ENCODE measurements at regions not wholly inside any gene's neighbourhood (a gene's known extent, or its start where the extent isn't known, plus 50 kb on each side); places are given as distances from the start of the nearest gene placed in this dataset.
"Not testable (repeated sequence)": the region's sequence is repeated elsewhere in the genome, so short reads cannot be mapped to it uniquely, and the experiment has no call there.

GRCh38 chr6:80637312-80637711 is 530.8 kb downstream of the BCKDHB start:
- H3K4me3 ChIP-seq = no peak overlapping the region
- no peak overlapping the region for H3K27ac ChIP-seq

DNA sequence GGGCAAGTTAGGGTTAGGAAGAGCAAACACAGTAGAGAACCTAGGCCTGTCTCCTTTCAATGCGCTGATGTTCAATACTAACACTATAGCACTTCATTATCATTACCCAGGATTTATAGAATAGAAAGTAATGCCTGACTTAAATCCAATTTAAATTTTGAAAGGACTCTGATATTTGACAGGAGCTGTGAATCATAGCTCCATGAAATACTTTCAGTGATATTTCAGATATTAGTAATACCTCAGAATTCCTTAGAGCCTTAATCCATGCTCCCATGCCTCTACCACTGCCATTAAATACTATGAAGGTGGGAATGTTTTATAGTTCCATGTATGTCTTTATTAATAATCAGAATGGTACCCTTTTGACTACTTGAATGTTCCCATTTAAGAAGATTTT is 530.2 kb downstream of the BCKDHB start:
- no peak overlapping the region for H3K4me3 ChIP-seq
- H3K27ac ChIP-seq = no peak overlapping the region

GRCh38 chr6:80633412-80633811 is 526.9 kb downstream of the BCKDHB start:
- H3K4me3 ChIP-seq = no peak overlapping the region
- H3K27ac ChIP-seq = no peak overlapping the region

- no peak overlapping the region for H3K27ac ChIP-seq
- H3K4me3 ChIP-seq = no peak overlapping the region
These were observed 518.9 kb downstream of the BCKDHB start for GRCh38 chr6:80625405-80625804.

DNA sequence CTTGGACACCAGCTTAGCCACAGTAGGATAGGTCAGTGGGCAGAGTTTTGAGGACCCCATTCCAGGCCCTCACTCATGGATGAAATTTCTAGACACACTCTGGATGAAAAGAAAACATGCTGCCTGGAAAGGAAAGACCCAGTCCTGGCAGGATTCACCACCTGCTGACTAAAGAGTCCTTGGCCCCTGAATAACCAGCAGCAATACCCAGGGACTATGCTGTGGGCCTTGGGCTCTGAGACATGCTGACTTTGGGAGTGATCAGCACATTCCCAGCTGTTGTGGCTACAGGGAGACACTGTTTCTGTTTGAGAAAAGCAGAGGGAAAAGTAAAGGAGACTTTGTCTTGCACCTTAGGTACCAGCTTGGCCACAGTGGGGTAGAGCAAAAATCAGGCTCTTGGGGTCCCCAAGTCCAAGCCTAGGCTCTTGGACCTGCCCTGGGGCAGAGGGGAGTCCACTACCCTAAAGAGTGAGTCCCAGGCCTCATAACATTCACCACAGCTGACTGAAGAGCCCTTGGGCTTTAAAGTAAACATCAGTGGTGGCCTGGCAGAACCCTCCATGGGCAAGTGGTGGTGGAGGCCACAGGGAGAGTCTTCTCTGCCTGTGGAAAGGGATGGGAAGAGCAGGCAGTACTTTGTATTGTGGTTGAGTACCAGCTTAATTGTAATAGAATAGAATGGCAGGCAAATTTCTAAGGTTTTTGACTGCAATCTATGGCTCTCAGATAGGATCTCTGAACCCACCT is 516.8 kb downstream of the BCKDHB start:
- H3K27ac ChIP-seq = no peak overlapping the region
- H3K4me3 ChIP-seq = no peak overlapping the region

DNA sequence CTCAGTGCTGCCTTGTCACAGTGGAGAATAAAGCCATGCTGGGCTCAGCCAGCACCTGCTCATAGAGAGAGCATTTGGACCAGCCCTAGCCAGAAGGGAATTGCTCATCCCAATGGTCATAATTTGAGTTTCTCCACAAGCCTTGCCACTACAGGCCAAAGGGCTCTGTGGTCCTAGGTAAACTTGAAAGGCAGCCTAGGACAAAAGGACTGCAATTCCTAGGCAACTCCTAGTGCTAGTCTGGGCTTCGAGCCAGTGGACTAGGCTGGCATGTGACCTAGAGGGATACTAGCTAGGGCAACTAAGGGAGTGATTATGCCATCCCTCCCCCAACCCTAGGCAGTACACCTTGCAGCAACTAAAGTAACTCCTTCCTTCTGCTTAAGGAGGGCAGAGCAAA is 516.2 kb downstream of the BCKDHB start:
- no peak overlapping the region for H3K27ac ChIP-seq

DNA sequence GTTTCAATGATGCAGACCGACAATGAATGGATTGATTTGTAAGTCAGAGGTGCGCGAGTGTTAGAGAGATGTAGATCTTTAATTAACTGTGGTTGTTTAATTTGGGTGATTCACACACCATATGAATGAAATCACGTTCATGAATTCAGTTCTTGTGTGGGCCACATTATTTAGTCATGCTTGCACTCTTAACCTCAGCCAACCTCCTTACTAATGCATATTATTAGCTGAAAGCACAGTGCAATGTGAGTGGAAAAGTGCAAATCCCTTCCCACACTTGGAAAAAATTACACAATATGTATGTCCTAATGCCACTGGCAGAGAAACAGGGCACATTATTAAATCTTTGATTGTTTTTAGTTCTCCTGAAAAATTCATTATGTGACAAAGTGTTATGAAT is 512.5 kb downstream of the BCKDHB start:
- Histone ChIP-seq H3K4me3 (no peak overlapping the region), H3K27ac (no peak overlapping the region)

More for the DNA sequence above, 516.2 kb downstream of the BCKDHB start:
- no peak overlapping the region for H3K4me3 ChIP-seq

GRCh38 chr6:80610846-80611245 is 504.4 kb downstream of the BCKDHB start:
- Histone ChIP-seq H3K4me3 (no peak overlapping the region), H3K27ac (no peak overlapping the region)

- no peak overlapping the region for H3K4me3 ChIP-seq
- peak overlapping the region in 2 of 21 experiments; percentile 20 to 60 for H3K27ac ChIP-seq
These were observed 502.4 kb downstream of the BCKDHB start for GRCh38 chr6:80608881-80609280.

DNA sequence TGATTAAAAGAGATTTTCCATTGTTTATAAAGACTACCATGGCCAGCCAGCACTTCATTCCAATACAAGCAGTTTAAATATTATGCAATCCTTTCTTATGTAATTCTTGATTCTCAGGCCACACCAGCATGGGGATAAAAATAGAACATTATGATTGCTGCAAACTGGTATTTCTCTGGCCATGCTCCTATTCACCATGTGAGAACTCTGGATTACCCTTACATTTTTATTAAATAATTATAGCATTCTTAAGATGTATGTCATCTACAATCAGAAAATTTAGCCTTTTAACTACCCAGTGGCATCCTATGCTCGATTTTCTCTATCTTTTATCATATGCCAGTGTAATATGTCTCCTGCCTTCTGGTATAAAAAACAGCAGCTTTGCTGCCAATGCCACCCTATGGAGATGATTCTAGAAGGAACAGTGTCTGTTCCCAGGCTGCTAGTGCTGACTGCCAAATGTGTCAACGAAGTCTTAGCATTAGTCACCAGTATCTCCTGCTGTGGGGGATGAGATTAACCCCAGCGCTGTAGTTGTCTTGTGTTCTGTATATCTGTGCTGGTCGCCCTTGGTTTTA is 501.4 kb downstream of the BCKDHB start:
- peak overlapping the region in 3 of 21 experiments; percentile 20 to 60 (median 46) for H3K27ac ChIP-seq

GRCh38 chr6:80605165-80605989 is 498.9 kb downstream of the BCKDHB start:
- Histone ChIP-seq H3K27ac (no peak overlapping the region), H3K4me3 (no peak overlapping the region)

More for the DNA sequence above, 501.4 kb downstream of the BCKDHB start:
- no peak overlapping the region for H3K4me3 ChIP-seq

DNA sequence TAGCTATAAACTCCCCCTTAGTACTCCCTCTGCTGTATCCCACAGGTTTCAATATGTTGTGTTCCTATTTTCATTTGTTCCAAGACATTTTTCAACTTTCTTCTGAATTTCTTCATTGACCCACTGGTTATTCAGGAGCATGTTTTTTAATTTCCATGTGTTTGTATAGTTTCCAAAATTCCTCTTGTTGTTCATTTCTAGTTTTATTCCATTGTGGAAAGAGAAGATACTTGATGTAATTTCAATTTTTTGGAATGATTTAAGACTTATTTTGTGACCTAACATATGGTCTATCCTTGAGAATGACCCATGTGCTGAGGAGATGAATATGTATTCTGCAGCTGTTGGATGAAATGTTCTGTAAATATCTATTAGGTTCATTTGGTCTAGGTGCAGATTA is 497.2 kb downstream of the BCKDHB start:
- Histone ChIP-seq H3K4me3 (no peak overlapping the region), H3K27ac (no peak overlapping the region)

DNA sequence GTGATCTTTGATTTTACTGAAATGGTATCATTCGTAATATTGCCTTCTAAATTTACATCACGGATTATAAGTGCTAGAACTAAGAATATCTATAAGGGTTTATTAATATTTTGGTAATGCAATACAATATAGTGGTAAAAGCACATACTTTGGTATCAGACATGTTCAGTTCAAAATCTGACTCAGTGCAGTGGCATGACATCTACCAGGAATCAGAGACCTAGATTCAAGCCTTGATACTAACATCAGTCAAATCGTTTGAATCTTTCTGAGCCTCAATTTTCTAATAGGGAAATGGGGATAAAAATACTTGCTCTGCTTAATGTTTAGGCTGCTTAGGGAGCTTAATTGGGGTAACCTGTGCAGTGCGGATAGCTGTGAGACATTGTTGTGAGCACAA is 488.0 kb downstream of the BCKDHB start:
- Histone ChIP-seq H3K27ac (no peak overlapping the region), H3K4me3 (no peak overlapping the region)

- Histone ChIP-seq H3K4me3 (no peak overlapping the region), H3K27ac (no peak overlapping the region)
These were observed 486.0 kb downstream of the BCKDHB start for GRCh38 chr6:80592436-80592835.

- no peak overlapping the region for H3K27ac ChIP-seq
- no peak overlapping the region for H3K4me3 ChIP-seq
These were observed 479.8 kb downstream of the BCKDHB start for GRCh38 chr6:80586242-80586641.

- no peak overlapping the region for H3K4me3 ChIP-seq
- H3K27ac ChIP-seq = no peak overlapping the region
These were observed 473.0 kb downstream of the BCKDHB start for GRCh38 chr6:80579391-80580023.

GRCh38 chr6:80573320-80573719 is 466.8 kb downstream of the BCKDHB start:
- H3K27ac ChIP-seq = not testable (repeated sequence)
- H3K4me3 ChIP-seq = peak overlapping the region in 1 of 7 experiments; percentile 16

DNA sequence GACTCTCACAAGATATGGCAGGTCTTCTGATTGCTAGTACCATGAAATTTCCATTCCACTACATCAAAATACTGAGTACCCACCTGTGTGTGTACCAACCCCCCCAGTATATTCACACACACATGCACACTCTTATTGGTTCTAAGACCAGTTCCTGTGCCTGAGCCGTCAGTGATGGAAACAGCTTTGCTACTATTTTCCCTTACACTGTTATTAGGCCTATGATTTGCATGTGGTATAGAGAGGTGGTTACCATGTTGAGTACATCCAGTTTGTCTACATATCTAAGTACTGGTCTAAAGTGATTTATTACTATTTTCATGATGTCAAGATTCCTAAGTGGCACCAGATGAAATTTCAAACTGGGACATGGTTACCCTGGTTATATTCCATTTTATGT is 459.9 kb downstream of the BCKDHB start:
- no peak overlapping the region for H3K27ac ChIP-seq
- no peak overlapping the region for H3K4me3 ChIP-seq

DNA sequence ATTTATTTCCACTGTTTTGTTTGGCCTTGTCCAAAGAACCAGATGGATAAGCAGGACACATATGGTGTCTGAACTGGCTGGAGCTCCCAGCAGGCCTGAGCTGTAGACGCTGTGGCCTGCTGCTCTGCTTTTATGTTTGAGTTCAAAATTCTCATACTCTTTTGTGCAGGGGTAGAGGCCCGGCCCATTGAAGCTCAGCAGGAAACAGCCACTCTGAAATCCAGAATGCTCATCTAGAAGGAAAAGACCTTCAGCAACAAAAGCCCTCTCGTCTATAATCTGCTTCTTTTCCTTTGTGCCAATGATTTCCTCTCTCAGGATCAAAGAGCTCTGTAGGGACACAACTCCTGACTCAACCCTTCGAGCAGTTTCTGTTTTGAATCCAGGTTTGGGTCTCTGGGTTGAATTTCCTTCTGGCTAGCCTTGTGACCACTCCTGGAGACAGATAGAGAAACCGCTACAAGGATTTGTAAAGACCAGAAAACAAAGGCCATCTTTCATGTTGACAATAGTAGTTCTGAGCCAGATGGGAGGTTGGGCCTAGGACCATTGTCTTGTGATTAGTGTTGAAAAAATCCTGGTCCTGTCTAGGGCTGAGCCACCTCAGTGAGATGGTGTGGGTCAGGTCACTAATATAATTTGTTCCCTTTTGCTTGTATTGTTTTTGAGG is 446.7 kb downstream of the BCKDHB start:
- H3K27ac ChIP-seq = no peak overlapping the region

GRCh38 chr6:80550748-80551147 is 444.3 kb downstream of the BCKDHB start:
- H3K27ac ChIP-seq = peak overlapping the region in 1 of 21 experiments; percentile 5
- H3K4me3 ChIP-seq = no peak overlapping the region

More for the DNA sequence above, 446.7 kb downstream of the BCKDHB start:
- H3K4me3 ChIP-seq = no peak overlapping the region

Data from skin epidermis (tissue), 12 donors.